MM.1S (cell line): ENCODE measurements at regions not wholly inside any gene's neighbourhood (a gene's known extent, or its start where the extent isn't known, plus 50 kb on each side); places are given as distances from the start of the nearest gene placed in this dataset.

ENCODE experiments used
- DNase-seq: peaks from one replicate; pipeline ENCODE4 v3.0.0-alpha.2; 2015
- H2AFZ ChIP-seq: fragments of 300-600 bp; sonication (generic); 2 replicates; pipeline ENCODE4 v1.6.0; 2016; ENCODE audit warnings: antibody characterized with exemption, low read length
- H3F3A ChIP-seq: fragments of 300-600 bp; sonication (generic); 2 replicates; pipeline ENCODE4 v1.6.1; 2016; ENCODE audit warnings: mild to moderate bottlenecking, antibody characterized with exemption, low read length, moderate library complexity, mixed read lengths; ENCODE audit not compliant: insufficient read depth
- H3K27ac ChIP-seq: fragments of 300-600 bp; sonication (generic); 2 replicates; pipeline ENCODE4 v1.5.1; 2016; ENCODE audit warnings: mild to moderate bottlenecking, low read length
- H3K27me3 ChIP-seq: fragments of 300-600 bp; sonication (generic); replicated peaks from 2 replicates; pipeline ENCODE4 v1.6.0; 2016; ENCODE audit warnings: low read length; ENCODE audit not compliant: insufficient read depth
- H3K36me3 ChIP-seq: fragments of 300-600 bp; sonication (generic); replicated peaks from 2 replicates; pipeline ENCODE4 v1.6.1; 2016; ENCODE audit warnings: mild to moderate bottlenecking, low read length, mixed read lengths; ENCODE audit not compliant: insufficient read depth
- H3K4me1 ChIP-seq: fragments of 300-600 bp; sonication (generic); 2 replicates; pipeline ENCODE4 v1.6.1; 2016; ENCODE audit warnings: low read length, mixed read lengths
- H3K4me2 ChIP-seq: fragments of 300-600 bp; sonication (generic); 2 replicates; pipeline ENCODE4 v1.6.0; 2016; ENCODE audit warnings: low read depth, low read length
- H3K4me3 ChIP-seq: fragments of 300-600 bp; sonication (generic); 2 replicates; pipeline ENCODE4 v1.5.1; 2016; ENCODE audit warnings: low read length, mixed read lengths
- H3K79me2 ChIP-seq: fragments of 300-600 bp; sonication (generic); 2 replicates; pipeline ENCODE4 v1.6.1; 2016; ENCODE audit warnings: mixed run types, low read length, mixed read lengths
- H3K9ac ChIP-seq: fragments of 300-600 bp; sonication (generic); 2 replicates; pipeline ENCODE4 v1.6.1; 2016; ENCODE audit warnings: low read length, mixed read lengths
- H3K9me2 ChIP-seq: fragments of 300-600 bp; sonication (generic); replicated peaks from 2 replicates; pipeline ENCODE4 v1.6.1; 2016; ENCODE audit warnings: mild to moderate bottlenecking, low read length, mixed read lengths; ENCODE audit not compliant: insufficient read depth
- H3K9me3 ChIP-seq: fragments of 300-600 bp; sonication (generic); replicated peaks from 2 replicates; pipeline ENCODE4 v1.6.1; 2016; ENCODE audit warnings: mild to moderate bottlenecking, low read length, mixed read lengths; ENCODE audit not compliant: insufficient read depth
- H4K20me1 ChIP-seq: fragments of 300-600 bp; sonication (generic); 2 replicates; pipeline ENCODE4 v1.6.1; 2016; ENCODE audit warnings: mild to moderate bottlenecking, low read length, moderate library complexity, mixed read lengths; ENCODE audit not compliant: insufficient read depth
- CTCF ChIP-seq: fragments of 300-600 bp; sonication (generic); IDR thresholded peaks from 2 replicates; pipeline ENCODE4 v1.5.1; 2016; ENCODE audit warnings: antibody characterized with exemption, low read length, mixed read lengths
- EZH2 ChIP-seq: fragments of 300-600 bp; sonication (generic); optimal IDR thresholded peaks from 2 replicates; pipeline ENCODE3; 2017; ENCODE audit warnings: low read depth, mild to moderate bottlenecking, antibody characterized with exemption, low read length, mixed read lengths
- EZH2phosphoT487 ChIP-seq: fragments of 300-600 bp; sonication (generic); IDR thresholded peaks from 2 replicates; pipeline ENCODE4 v1.6.1; 2018; ENCODE audit warnings: antibody characterized with exemption, low read length

GRCh38 chr16:66196770-66197169, 169.7 kb upstream of the CDH5 start:
- Histone ChIP-seq H3K9me3 (no peaks in the 10 kb centered on the region), H3K4me3 (no peak overlapping the region), H2AFZ (no peak overlapping the region), H3K27me3 (no peaks in the 10 kb centered on the region), H3K27ac (no peak overlapping the region), H3K9me2 (no peaks in the 10 kb centered on the region), H3K9ac (no peak overlapping the region), H3K36me3 (no peaks in the 10 kb centered on the region), H3K4me1 (no peaks in the 10 kb centered on the region), H3F3A (no peaks in the 10 kb centered on the region), H4K20me1 (no peaks in the 10 kb centered on the region), H3K4me2 (no peak overlapping the region), H3K79me2 (no peaks in the 10 kb centered on the region)
- TF ChIP-seq EZH2 (no peak), CTCF (no peak), EZH2phosphoT487 (no peak)
- no peak for DNase-seq

GRCh38 chr16:66194866-66195265, 171.6 kb upstream of the CDH5 start:
- DNase-seq: no peak
- H4K20me1 ChIP-seq: no peaks in the 10 kb centered on the region
- TF ChIP-seq EZH2phosphoT487: no peak
- TF ChIP-seq CTCF: no peak
- TF ChIP-seq EZH2: no peak
- no peaks in the 10 kb centered on the region for H3K9me3 ChIP-seq
- no peak overlapping the region for H2AFZ ChIP-seq
- H3K79me2 ChIP-seq: no peaks in the 10 kb centered on the region
- H3K9ac ChIP-seq: no peak overlapping the region
- no peak overlapping the region for H3K4me2 ChIP-seq
- H3K36me3 ChIP-seq: no peaks in the 10 kb centered on the region
- no peaks in the 10 kb centered on the region for H3K27me3 ChIP-seq
- H3K27ac ChIP-seq: no peak overlapping the region
- no peaks in the 10 kb centered on the region for H3K4me1 ChIP-seq
- H3K9me2 ChIP-seq: no peaks in the 10 kb centered on the region
- no peak overlapping the region for H3K4me3 ChIP-seq
- no peaks in the 10 kb centered on the region for H3F3A ChIP-seq

- TF ChIP-seq EZH2phosphoT487: no peak
- TF ChIP-seq CTCF: no peak
- TF ChIP-seq EZH2: no peak
- Histone ChIP-seq H3K27ac (no peak overlapping the region), H3K9me2 (no peaks in the 10 kb centered on the region), H3K4me1 (no peaks in the 10 kb centered on the region), H3K4me3 (no peak overlapping the region), H3K9me3 (no peaks in the 10 kb centered on the region), H3K79me2 (no peaks in the 10 kb centered on the region), H3K9ac (no peak overlapping the region), H3K27me3 (no peaks in the 10 kb centered on the region), H3F3A (no peaks in the 10 kb centered on the region), H3K4me2 (no peak overlapping the region), H2AFZ (no peak overlapping the region), H3K36me3 (no peaks in the 10 kb centered on the region), H4K20me1 (no peaks in the 10 kb centered on the region)
- no peak for DNase-seq
These were observed 172.8 kb upstream of the CDH5 start for GRCh38 chr16:66193543-66194229.
